SK-N-SH (cell line): ENCODE measurements at regions not wholly inside any gene's neighbourhood (a gene's known extent, or its start where the extent isn't known, plus 50 kb on each side); places are given as distances from the start of the nearest gene placed in this dataset.
"Not testable (repeated sequence)": the region's sequence is repeated elsewhere in the genome, so short reads cannot be mapped to it uniquely, and the experiment has no call there.

Source experiments
- CHD2 ChIP-seq: fragments of 150-350 bp; IDR thresholded peaks from 2 replicates; pipeline ENCODE4 v1.6.1; 2018; ENCODE audit warnings: low read length; ENCODE audit not compliant: partially characterized antibody
- EZH2phosphoT487 ChIP-seq: fragments of 200-600 bp; sonication (generic); IDR thresholded peaks from 2 replicates; pipeline ENCODE4 v1.6.1; 2017; ENCODE audit warnings: low read depth, mixed run types, mild to moderate bottlenecking, antibody characterized with exemption, moderate library complexity, borderline replicate concordance
- GATA2 ChIP-seq: sonication (generic); formaldehyde crosslinking; IDR thresholded peaks from 2 replicates; pipeline ENCODE4 v1.5.0; 2020; ENCODE audit warnings: mild to moderate bottlenecking, missing genetic modification reagents
- MAX ChIP-seq: IDR thresholded peaks from 2 replicates; pipeline ENCODE4 v1.4.0; 2012; ENCODE audit warnings: low read depth
- REST ChIP-seq: IDR thresholded peaks from 2 replicates; pipeline ENCODE4 v1.6.1; 2012; ENCODE audit warnings: mild to moderate bottlenecking, low read depth, low read length, moderate library complexity
- RFX5 ChIP-seq: IDR thresholded peaks from 2 replicates; pipeline ENCODE4 v1.6.1; 2012; ENCODE audit warnings: mild to moderate bottlenecking, improper control_type of control experiment, low read length
- RXRA ChIP-seq: IDR thresholded peaks from 2 replicates; pipeline ENCODE4 v1.4.0; 2012; ENCODE audit warnings: low read depth, mild to moderate bottlenecking, borderline replicate concordance
- SIN3A ChIP-seq: IDR thresholded peaks from 2 replicates; pipeline ENCODE4 v1.6.1; 2012; ENCODE audit warnings: low read depth, mild to moderate bottlenecking, low read length, moderate library complexity, borderline replicate concordance
- TAF1 ChIP-seq: IDR thresholded peaks from 2 replicates; pipeline ENCODE4 v1.6.1; 2012; ENCODE audit warnings: low read depth, mild to moderate bottlenecking, low read length, moderate library complexity, borderline replicate concordance
- TF ChIP-seq, protein P1 (sequence below): fragments of 200-600 bp; sonication (generic); IDR thresholded peaks from 2 replicates; pipeline ENCODE4 v1.6.1; 2017; ENCODE audit warnings: antibody characterized with exemption, mild to moderate bottlenecking, moderate library complexity
- TF ChIP-seq, protein P2 (sequence below): IDR thresholded peaks from 2 replicates; pipeline ENCODE4 v1.4.0; 2012; ENCODE audit warnings: low read depth, borderline replicate concordance
- TF ChIP-seq, protein P3 (sequence below): IDR thresholded peaks from 2 replicates; pipeline ENCODE4; 2012

- TF ChIP-seq, protein P1, sequence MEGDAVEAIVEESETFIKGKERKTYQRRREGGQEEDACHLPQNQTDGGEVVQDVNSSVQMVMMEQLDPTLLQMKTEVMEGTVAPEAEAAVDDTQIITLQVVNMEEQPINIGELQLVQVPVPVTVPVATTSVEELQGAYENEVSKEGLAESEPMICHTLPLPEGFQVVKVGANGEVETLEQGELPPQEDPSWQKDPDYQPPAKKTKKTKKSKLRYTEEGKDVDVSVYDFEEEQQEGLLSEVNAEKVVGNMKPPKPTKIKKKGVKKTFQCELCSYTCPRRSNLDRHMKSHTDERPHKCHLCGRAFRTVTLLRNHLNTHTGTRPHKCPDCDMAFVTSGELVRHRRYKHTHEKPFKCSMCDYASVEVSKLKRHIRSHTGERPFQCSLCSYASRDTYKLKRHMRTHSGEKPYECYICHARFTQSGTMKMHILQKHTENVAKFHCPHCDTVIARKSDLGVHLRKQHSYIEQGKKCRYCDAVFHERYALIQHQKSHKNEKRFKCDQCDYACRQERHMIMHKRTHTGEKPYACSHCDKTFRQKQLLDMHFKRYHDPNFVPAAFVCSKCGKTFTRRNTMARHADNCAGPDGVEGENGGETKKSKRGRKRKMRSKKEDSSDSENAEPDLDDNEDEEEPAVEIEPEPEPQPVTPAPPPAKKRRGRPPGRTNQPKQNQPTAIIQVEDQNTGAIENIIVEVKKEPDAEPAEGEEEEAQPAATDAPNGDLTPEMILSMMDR, result not testable (repeated sequence)
- TF ChIP-seq EZH2phosphoT487; TAF1; SIN3A; RFX5; GATA2 (CRISPR knock-in tag); CHD2; RXRA; REST; MAX: not testable (repeated sequence)
- TF ChIP-seq, protein P2, sequence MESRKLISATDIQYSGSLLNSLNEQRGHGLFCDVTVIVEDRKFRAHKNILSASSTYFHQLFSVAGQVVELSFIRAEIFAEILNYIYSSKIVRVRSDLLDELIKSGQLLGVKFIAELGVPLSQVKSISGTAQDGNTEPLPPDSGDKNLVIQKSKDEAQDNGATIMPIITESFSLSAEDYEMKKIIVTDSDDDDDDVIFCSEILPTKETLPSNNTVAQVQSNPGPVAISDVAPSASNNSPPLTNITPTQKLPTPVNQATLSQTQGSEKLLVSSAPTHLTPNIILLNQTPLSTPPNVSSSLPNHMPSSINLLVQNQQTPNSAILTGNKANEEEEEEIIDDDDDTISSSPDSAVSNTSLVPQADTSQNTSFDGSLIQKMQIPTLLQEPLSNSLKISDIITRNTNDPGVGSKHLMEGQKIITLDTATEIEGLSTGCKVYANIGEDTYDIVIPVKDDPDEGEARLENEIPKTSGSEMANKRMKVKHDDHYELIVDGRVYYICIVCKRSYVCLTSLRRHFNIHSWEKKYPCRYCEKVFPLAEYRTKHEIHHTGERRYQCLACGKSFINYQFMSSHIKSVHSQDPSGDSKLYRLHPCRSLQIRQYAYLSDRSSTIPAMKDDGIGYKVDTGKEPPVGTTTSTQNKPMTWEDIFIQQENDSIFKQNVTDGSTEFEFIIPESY, result not testable (repeated sequence)
- TF ChIP-seq, protein P3, sequence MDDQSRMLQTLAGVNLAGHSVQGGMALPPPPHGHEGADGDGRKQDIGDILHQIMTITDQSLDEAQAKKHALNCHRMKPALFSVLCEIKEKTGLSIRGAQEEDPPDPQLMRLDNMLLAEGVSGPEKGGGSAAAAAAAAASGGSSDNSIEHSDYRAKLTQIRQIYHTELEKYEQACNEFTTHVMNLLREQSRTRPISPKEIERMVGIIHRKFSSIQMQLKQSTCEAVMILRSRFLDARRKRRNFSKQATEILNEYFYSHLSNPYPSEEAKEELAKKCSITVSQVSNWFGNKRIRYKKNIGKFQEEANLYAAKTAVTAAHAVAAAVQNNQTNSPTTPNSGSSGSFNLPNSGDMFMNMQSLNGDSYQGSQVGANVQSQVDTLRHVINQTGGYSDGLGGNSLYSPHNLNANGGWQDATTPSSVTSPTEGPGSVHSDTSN, result not testable (repeated sequence)
These were observed 385.2 kb upstream of the DEFB115 start for GRCh38 chr20:30872252-30872651.
